DOHH2 (cell line): ENCODE measurements at regions not wholly inside any gene's neighbourhood (a gene's known extent, or its start where the extent isn't known, plus 50 kb on each side); places are given as distances from the start of the nearest gene placed in this dataset.

Experiments
- EZH2phosphoT487 ChIP-seq: fragments of 200-600 bp; sonication (generic); IDR thresholded peaks from 2 replicates; pipeline ENCODE4 v1.6.1; 2017; ENCODE audit warnings: borderline replicate concordance, mild to moderate bottlenecking, antibody characterized with exemption, low read length, moderate library complexity, mixed read lengths
- TF ChIP-seq, protein P1 (sequence below): fragments of 200-600 bp; sonication (generic); IDR thresholded peaks from one replicate; pipeline ENCODE4 v1.5.1; 2014; ENCODE audit warnings: antibody characterized with exemption, mild to moderate bottlenecking, low read depth, low read length; ENCODE audit not compliant: poor library complexity, severe bottlenecking

DNA sequence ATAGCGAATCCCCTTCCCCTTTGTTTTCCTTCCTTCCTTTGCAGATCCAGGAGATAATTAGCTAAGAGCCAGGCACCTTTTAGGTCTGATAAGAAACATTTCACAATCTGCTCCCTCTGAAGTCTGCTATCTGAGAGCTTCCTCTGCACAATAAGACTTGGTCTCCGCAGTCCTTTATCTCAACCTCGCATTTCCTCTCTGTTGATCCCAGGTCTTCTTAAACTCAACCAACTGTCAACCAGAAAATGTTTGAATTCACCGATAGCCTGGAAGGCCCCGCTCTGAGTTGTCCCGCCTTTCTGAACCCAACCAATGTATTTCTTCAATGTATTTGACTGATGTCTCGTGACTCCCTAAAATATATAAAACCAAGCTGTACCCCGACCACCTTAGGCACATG lies 78.4 kb upstream of the CTDP1 start:
- TF ChIP-seq, protein P1, sequence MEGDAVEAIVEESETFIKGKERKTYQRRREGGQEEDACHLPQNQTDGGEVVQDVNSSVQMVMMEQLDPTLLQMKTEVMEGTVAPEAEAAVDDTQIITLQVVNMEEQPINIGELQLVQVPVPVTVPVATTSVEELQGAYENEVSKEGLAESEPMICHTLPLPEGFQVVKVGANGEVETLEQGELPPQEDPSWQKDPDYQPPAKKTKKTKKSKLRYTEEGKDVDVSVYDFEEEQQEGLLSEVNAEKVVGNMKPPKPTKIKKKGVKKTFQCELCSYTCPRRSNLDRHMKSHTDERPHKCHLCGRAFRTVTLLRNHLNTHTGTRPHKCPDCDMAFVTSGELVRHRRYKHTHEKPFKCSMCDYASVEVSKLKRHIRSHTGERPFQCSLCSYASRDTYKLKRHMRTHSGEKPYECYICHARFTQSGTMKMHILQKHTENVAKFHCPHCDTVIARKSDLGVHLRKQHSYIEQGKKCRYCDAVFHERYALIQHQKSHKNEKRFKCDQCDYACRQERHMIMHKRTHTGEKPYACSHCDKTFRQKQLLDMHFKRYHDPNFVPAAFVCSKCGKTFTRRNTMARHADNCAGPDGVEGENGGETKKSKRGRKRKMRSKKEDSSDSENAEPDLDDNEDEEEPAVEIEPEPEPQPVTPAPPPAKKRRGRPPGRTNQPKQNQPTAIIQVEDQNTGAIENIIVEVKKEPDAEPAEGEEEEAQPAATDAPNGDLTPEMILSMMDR, result no peak
- no peak for TF ChIP-seq EZH2phosphoT487
